ENCODE measurements at regions not wholly inside any gene's neighbourhood (a gene's known extent, or its start where the extent isn't known, plus 50 kb on each side); places are given as distances from the start of the nearest gene placed in this dataset.

DNA sequence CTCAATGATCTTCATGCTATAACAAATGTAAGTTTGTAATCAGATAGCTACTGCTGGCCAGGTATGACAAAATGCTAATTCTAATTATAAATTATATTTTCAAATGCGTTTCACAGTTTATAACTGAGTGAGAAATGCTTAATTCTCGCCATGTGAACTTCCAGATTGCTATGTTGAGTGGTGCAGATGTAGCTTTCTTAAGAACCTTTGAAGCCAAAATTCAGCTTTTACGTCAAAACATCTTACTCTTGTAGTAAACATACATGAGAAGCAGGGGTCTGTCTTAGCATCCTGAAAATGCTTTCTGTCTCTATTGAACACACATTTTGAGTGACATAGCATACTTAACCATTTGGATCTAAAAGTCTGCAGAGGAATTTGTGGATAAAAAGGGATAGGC lies 176.5 kb upstream of the PRICKLE1 start:
- H3K79me2 ChIP-seq (replicated peaks; ENCODE audit: insufficient read depth, low read length): no peaks in the 10 kb centered on the region
- no peaks in the 10 kb centered on the region for H3K27me3 ChIP-seq (ENCODE audit: insufficient read depth, low read depth, low read length)
- no peak overlapping the region for H3K27ac ChIP-seq (ENCODE audit: low read length)
- no peaks in the 10 kb centered on the region for H3K36me3 ChIP-seq (ENCODE audit: insufficient read depth, low read length)
- H2AFZ ChIP-seq (ENCODE audit: low read depth, low read length): no peak overlapping the region
- H3K9me2 ChIP-seq (ENCODE audit: insufficient read depth, low read length): no peaks in the 10 kb centered on the region
- H4K20me1 ChIP-seq (ENCODE audit: insufficient read depth): no peaks in the 10 kb centered on the region
- H3F3A ChIP-seq (ENCODE audit: insufficient read depth, low read length, poor library complexity, severe bottlenecking): peaks cover 7% of the 10 kb centered on the region
- no peak overlapping the region for H3K4me2 ChIP-seq (ENCODE audit: low read length)
- H3K9me3 ChIP-seq (ENCODE audit: low read length): no peaks in the 10 kb centered on the region
- no peak overlapping the region for H3K4me3 ChIP-seq (ENCODE audit: low read length)
- no peak overlapping the region for H3K9ac ChIP-seq (ENCODE audit: low read length)
- TF ChIP-seq, protein P1, sequence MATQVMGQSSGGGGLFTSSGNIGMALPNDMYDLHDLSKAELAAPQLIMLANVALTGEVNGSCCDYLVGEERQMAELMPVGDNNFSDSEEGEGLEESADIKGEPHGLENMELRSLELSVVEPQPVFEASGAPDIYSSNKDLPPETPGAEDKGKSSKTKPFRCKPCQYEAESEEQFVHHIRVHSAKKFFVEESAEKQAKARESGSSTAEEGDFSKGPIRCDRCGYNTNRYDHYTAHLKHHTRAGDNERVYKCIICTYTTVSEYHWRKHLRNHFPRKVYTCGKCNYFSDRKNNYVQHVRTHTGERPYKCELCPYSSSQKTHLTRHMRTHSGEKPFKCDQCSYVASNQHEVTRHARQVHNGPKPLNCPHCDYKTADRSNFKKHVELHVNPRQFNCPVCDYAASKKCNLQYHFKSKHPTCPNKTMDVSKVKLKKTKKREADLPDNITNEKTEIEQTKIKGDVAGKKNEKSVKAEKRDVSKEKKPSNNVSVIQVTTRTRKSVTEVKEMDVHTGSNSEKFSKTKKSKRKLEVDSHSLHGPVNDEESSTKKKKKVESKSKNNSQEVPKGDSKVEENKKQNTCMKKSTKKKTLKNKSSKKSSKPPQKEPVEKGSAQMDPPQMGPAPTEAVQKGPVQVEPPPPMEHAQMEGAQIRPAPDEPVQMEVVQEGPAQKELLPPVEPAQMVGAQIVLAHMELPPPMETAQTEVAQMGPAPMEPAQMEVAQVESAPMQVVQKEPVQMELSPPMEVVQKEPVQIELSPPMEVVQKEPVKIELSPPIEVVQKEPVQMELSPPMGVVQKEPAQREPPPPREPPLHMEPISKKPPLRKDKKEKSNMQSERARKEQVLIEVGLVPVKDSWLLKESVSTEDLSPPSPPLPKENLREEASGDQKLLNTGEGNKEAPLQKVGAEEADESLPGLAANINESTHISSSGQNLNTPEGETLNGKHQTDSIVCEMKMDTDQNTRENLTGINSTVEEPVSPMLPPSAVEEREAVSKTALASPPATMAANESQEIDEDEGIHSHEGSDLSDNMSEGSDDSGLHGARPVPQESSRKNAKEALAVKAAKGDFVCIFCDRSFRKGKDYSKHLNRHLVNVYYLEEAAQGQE (IDR thresholded peaks at IDR 0.05; ENCODE audit: borderline replicate concordance): no peak
- no peak for TF ChIP-seq SMC3 (conservative IDR thresholded peaks at IDR 0.05; ENCODE audit: poor library complexity)
- TF ChIP-seq, protein P2, sequence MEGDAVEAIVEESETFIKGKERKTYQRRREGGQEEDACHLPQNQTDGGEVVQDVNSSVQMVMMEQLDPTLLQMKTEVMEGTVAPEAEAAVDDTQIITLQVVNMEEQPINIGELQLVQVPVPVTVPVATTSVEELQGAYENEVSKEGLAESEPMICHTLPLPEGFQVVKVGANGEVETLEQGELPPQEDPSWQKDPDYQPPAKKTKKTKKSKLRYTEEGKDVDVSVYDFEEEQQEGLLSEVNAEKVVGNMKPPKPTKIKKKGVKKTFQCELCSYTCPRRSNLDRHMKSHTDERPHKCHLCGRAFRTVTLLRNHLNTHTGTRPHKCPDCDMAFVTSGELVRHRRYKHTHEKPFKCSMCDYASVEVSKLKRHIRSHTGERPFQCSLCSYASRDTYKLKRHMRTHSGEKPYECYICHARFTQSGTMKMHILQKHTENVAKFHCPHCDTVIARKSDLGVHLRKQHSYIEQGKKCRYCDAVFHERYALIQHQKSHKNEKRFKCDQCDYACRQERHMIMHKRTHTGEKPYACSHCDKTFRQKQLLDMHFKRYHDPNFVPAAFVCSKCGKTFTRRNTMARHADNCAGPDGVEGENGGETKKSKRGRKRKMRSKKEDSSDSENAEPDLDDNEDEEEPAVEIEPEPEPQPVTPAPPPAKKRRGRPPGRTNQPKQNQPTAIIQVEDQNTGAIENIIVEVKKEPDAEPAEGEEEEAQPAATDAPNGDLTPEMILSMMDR (IDR thresholded peaks at IDR 0.05; ENCODE audit: poor library complexity, severe bottlenecking): no peak

DNA sequence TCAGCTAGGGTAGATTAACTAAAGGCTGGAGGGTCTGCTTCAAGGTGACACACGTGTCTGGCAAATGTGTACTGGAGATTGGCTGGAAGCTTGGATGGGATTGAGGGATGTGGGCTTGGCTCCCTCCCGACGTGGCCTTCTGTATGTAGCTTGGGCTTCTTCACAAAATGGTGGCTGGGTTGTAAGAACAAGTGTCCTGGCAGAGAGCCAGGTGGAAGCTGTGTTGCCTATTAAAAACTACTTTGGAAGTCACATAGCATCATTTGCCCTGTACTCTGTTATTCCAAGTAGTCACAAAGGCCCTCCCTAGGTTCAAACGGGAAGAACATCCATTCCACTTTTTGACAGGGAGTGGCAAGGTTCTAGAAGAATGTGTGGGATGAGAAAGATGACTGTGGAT lies 174.1 kb upstream of the PRICKLE1 start:
- no peak overlapping the region for H2AFZ ChIP-seq (ENCODE audit: low read depth, low read length)
- no peaks in the 10 kb centered on the region for H3K36me3 ChIP-seq (ENCODE audit: insufficient read depth, low read length)
- TF ChIP-seq TAF1 (IDR thresholded peaks at IDR 0.05; ENCODE audit: low read depth) (no peak), MXI1 (conservative IDR thresholded peaks at IDR 0.05; ENCODE audit: poor library complexity, severe bottlenecking) (no peak), POLR2AphosphoS5 (IDR thresholded peaks at IDR 0.05) (no peak), RAD21 (conservative IDR thresholded peaks at IDR 0.05) (no peak), EZH2 (IDR thresholded peaks at IDR 0.05; ENCODE audit: borderline replicate concordance, insufficient read depth, low read length, poor library complexity, severe bottlenecking) (no peak), EP300 (conservative IDR thresholded peaks at IDR 0.05; ENCODE audit: poor library complexity, severe bottlenecking) (no peak), SMC3 (conservative IDR thresholded peaks at IDR 0.05; ENCODE audit: poor library complexity) (no peak)
- TF ChIP-seq, protein P1 (IDR thresholded peaks at IDR 0.05; ENCODE audit: borderline replicate concordance): no peak
- TF ChIP-seq, protein P2 (IDR thresholded peaks at IDR 0.05; ENCODE audit: poor library complexity, severe bottlenecking): no peak
- no peaks in the 10 kb centered on the region for H3K27me3 ChIP-seq (ENCODE audit: insufficient read depth, low read depth, low read length)
- H3K4me2 ChIP-seq (ENCODE audit: low read length): no peak overlapping the region
- no peaks in the 10 kb centered on the region for H3K79me2 ChIP-seq (replicated peaks; ENCODE audit: insufficient read depth, low read length)
- H3K9ac ChIP-seq (ENCODE audit: low read length): no peak overlapping the region
- no peak overlapping the region for H3K4me3 ChIP-seq (ENCODE audit: low read length)
- peaks cover 7% of the 10 kb centered on the region for H3F3A ChIP-seq (ENCODE audit: insufficient read depth, low read length, poor library complexity, severe bottlenecking)
- no peaks in the 10 kb centered on the region for H4K20me1 ChIP-seq (ENCODE audit: insufficient read depth)
- peak overlapping the region; percentile 86 for H3K27ac ChIP-seq (ENCODE audit: low read length)
- H3K9me2 ChIP-seq (ENCODE audit: insufficient read depth, low read length): no peaks in the 10 kb centered on the region
- H3K9me3 ChIP-seq (ENCODE audit: low read length): no peaks in the 10 kb centered on the region
